Sigmoid colon (tissue), 6 donors: ENCODE measurements at regions not wholly inside any gene's neighbourhood (a gene's known extent, or its start where the extent isn't known, plus 50 kb on each side); places are given as distances from the start of the nearest gene placed in this dataset.

Experiments
- DNase-seq: peaks from one replicate; pipeline ENCODE4 v3.0.0-alpha.2; 2019
- H3K27ac ChIP-seq, 4 donors: fragments of 200-600 bp; sonication (generic); one replicate each; pipeline ENCODE4 v1.5.1; 2016 to 2019; ENCODE audit warnings: mild to moderate bottlenecking in 1 of 4
- H3K27me3 ChIP-seq, 3 donors: fragments of 200-600 bp; sonication (generic); one replicate each; pipeline ENCODE4 v1.5.1; 2019; ENCODE audit warnings: mild to moderate bottlenecking in 1 of 3
- H3K36me3 ChIP-seq, 4 donors: fragments of 200-600 bp; sonication (generic); one replicate each; pipeline ENCODE4 v1.5.1; 2016 to 2019
- H3K4me1 ChIP-seq, 4 donors: fragments of 200-600 bp; sonication (generic); one replicate each; pipeline ENCODE4 v1.5.1; 2017 to 2019
- H3K4me3 ChIP-seq, 4 donors: fragments of 200-600 bp; sonication (generic); one replicate each; pipeline ENCODE4 v1.5.1; 2017 to 2019; ENCODE audit warnings: mild to moderate bottlenecking in 2 of 4, moderate library complexity in 1 of 4
- H3K9me3 ChIP-seq, 4 donors: fragments of 200-600 bp in 3 of 4; sonication (generic) in 3 of 4; one replicate each; pipeline versions ENCODE4 v1.5.1 to v1.6.1; 2013 to 2019
- EP300 ChIP-seq, 4 donors: sonication (generic); formaldehyde crosslinking; IDR thresholded peaks; one replicate each; pipeline ENCODE4 v1.6.1; 2017; ENCODE audit warnings: antibody characterized with exemption in 4 of 4
- POLR2A ChIP-seq, 2 donors: fragments of 450-650 bp; IDR thresholded peaks; one replicate each; pipeline ENCODE4 v1.6.1; 2016; ENCODE audit warnings: antibody characterized with exemption in 2 of 2, mild to moderate bottlenecking in 2 of 2, moderate library complexity in 2 of 2
- POLR2AphosphoS5 ChIP-seq, 4 donors: sonication (generic); formaldehyde crosslinking; IDR thresholded peaks; one replicate each; pipeline ENCODE4 v1.6.1; 2017; ENCODE audit warnings: antibody characterized with exemption in 4 of 4
- WGBS, 2 donors: extraction: QIAGEN DNeasy Blood & Tissue Kit; methylation state at CpG; one replicate each; pipeline ENCODE4 v1.1.7; 2013; 5-methylcytosine and 5-hydroxymethylcytosine counted together
- intact Hi-C: fragments of 100-400 bp; cut with DNase I; formaldehyde crosslinking; loops from one replicate; pipeline ENCODE4 v1.15.1; 2023
- TF ChIP-seq, protein P1 (sequence below), 4 experiments: fragments of 450-650 bp in 3 of 4; fragments of 200-600 bp in 1 of 4; IDR thresholded peaks; one replicate each; pipeline ENCODE4 v1.5.1; 2016 to 2019; ENCODE audit warnings: antibody characterized with exemption in 4 of 4, mild to moderate bottlenecking in 3 of 4, moderate library complexity in 2 of 4
- donor health status: healthy with polysubstance abuse.
- donor health status: healthy.

DNA sequence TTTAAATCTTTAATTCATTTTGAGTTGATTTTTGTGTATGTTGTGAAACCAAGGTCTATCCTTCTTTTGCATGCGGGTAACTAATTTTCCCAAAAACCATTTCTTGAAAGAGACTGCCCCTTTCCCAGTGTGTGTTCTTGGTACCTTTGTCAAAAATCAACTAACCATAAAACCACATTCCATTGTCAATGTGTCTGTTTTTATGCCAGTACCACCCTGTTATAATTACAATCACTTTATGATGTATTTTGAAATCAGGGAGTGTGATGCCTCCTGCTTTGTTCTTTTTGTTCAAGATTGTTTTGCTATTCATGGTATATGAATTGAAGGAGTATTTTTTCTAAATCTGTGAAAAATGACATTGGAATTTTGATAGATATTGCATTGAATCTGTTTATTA, 689.6 kb downstream of the TSN start:
- Histone ChIP-seq H3K27ac (no peak overlapping the region), H3K4me3 (no peak overlapping the region), H3K27me3 (no peaks in the 10 kb centered on the region), H3K36me3 (no peaks in the 10 kb centered on the region), H3K4me1 (no peaks in the 10 kb centered on the region), H3K9me3 (no peaks in the 10 kb centered on the region)
- intact Hi-C loops = no loop called here
- WGBS, 2 donors = 94 to 98% methylated on average over 1 of the region's 1 CpG
- TF ChIP-seq POLR2A (IDR thresholded peaks at IDR 0.05) (no peak), EP300 (IDR thresholded peaks at IDR 0.05) (no peak), POLR2AphosphoS5 (IDR thresholded peaks at IDR 0.05) (no peak)
- TF ChIP-seq, protein P1, sequence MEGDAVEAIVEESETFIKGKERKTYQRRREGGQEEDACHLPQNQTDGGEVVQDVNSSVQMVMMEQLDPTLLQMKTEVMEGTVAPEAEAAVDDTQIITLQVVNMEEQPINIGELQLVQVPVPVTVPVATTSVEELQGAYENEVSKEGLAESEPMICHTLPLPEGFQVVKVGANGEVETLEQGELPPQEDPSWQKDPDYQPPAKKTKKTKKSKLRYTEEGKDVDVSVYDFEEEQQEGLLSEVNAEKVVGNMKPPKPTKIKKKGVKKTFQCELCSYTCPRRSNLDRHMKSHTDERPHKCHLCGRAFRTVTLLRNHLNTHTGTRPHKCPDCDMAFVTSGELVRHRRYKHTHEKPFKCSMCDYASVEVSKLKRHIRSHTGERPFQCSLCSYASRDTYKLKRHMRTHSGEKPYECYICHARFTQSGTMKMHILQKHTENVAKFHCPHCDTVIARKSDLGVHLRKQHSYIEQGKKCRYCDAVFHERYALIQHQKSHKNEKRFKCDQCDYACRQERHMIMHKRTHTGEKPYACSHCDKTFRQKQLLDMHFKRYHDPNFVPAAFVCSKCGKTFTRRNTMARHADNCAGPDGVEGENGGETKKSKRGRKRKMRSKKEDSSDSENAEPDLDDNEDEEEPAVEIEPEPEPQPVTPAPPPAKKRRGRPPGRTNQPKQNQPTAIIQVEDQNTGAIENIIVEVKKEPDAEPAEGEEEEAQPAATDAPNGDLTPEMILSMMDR (IDR thresholded peaks at IDR 0.05) = no peak
- no peak for DNase-seq

DNA sequence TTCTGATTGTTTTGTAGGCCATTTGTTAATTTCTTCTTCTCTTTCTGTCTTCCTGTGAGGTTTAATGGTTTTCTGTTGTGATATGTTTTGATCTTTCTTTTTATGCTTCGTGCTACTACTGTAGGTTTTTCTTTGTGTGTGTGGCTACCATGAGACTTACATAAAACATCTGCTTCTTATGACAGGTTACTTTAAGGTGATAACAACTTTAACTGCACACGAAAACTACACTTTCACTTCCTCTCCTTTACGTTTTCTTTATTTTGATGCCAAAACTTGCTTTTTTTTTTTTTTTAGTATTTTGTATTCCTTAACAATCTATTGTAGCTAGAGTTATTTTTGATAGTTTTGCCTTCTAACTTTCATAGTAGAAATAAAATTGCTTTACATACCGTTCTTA, 691.3 kb downstream of the TSN start:
- H3K36me3 ChIP-seq = no peaks in the 10 kb centered on the region
- DNase-seq = no peak
- no peaks in the 10 kb centered on the region for H3K9me3 ChIP-seq
- H3K4me1 ChIP-seq = no peaks in the 10 kb centered on the region
- no peak overlapping the region for H3K4me3 ChIP-seq
- H3K27ac ChIP-seq = no peak overlapping the region
- TF ChIP-seq, protein P1 (IDR thresholded peaks at IDR 0.05) = no peak
- TF ChIP-seq EP300 (IDR thresholded peaks at IDR 0.05) = no peak
- TF ChIP-seq POLR2AphosphoS5 (IDR thresholded peaks at IDR 0.05) = no peak
- TF ChIP-seq POLR2A (IDR thresholded peaks at IDR 0.05) = no peak
- intact Hi-C loops = no loop called here
- 56 to 83% methylated on average over 4 of the region's 4 CpGs for WGBS, 2 donors
- no peaks in the 10 kb centered on the region for H3K27me3 ChIP-seq

DNA sequence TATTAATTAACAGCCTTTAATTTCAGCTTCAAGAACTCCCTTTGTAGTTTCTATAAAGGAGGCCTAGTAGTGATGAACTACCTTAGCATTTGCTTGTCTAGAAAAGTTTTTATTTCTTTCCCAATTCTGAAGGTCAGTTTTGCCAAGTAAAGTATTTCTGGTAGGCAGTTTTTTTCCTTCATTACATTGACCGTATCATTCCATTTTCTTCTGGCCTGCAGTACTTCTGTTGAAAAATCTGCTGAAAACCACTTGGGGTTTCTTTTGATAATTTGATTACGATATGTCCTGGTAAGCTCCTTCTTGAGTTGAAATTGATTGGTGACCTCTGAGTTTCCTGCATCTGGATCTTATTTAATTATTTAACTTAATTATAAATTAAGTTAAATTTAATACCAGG, 691.8 kb downstream of the TSN start:
- WGBS, 2 donors = 96 to 97% methylated on average over 2 of the region's 2 CpGs
- DNase-seq = no peak
- no peak for TF ChIP-seq EP300 (IDR thresholded peaks at IDR 0.05)
- no peak for TF ChIP-seq POLR2AphosphoS5 (IDR thresholded peaks at IDR 0.05)
- TF ChIP-seq, protein P1 (IDR thresholded peaks at IDR 0.05) = no peak
- TF ChIP-seq POLR2A (IDR thresholded peaks at IDR 0.05) = no peak
- intact Hi-C loops = no loop called here
- H3K36me3 ChIP-seq = no peaks in the 10 kb centered on the region
- H3K4me3 ChIP-seq = no peak overlapping the region
- H3K27me3 ChIP-seq = no peaks in the 10 kb centered on the region
- no peaks in the 10 kb centered on the region for H3K9me3 ChIP-seq
- no peaks in the 10 kb centered on the region for H3K4me1 ChIP-seq
- H3K27ac ChIP-seq = no peak overlapping the region

DNA sequence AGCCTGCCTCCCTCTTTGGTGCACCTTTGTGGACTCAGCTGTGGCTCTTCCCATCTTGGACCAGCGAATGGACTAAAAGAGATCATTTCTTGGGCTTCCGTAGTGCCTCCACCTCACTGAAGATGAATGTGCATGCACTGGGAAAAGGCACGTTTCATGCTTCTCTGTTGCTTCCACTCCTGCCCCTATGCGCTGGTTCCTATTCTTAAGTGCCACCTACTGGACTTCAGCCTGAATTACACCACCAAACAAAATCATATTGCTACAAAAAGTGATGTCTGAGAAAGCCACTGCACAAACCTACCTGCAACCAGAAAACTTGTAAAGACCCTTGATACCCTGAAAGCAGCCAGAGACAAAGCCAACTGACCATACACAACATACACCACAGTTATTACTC, 695.6 kb downstream of the TSN start:
- 65 to 70% methylated on average over 4 of the region's 4 CpGs for WGBS, 2 donors
- Histone ChIP-seq H3K4me1 (no peaks in the 10 kb centered on the region), H3K4me3 (no peak overlapping the region), H3K36me3 (no peaks in the 10 kb centered on the region), H3K9me3 (no peaks in the 10 kb centered on the region), H3K27me3 (no peaks in the 10 kb centered on the region), H3K27ac (no peak overlapping the region)
- DNase-seq = no peak
- TF ChIP-seq, protein P1 (IDR thresholded peaks at IDR 0.05) = no peak
- TF ChIP-seq EP300 (IDR thresholded peaks at IDR 0.05) = no peak
- TF ChIP-seq POLR2AphosphoS5 (IDR thresholded peaks at IDR 0.05) = no peak
- TF ChIP-seq POLR2A (IDR thresholded peaks at IDR 0.05) = no peak
- intact Hi-C loops = no loop called here

DNA sequence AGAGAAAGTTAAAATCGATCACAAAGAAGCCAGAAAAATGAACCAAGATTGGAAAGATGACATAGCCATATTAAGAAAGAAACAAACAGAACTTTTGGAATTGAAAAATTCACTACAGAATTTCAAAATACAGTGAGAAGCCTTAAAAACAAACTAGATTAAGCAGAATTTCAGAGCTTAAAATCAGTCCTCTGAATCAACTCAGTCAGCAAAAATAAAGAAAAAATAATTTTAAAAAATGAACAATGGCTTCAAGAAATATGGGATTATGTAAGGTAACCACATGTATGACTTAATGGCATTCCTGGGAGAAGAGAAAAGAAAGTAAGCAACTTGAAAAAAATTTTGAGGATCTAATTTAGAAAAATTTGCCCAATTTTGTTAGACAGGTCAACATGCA, 696.2 kb downstream of the TSN start:
- TF ChIP-seq EP300 (IDR thresholded peaks at IDR 0.05) (no peak), POLR2AphosphoS5 (IDR thresholded peaks at IDR 0.05) (no peak)
- Histone ChIP-seq H3K4me1 (no peaks in the 10 kb centered on the region), H3K9me3 (no peaks in the 10 kb centered on the region), H3K27me3 (no peaks in the 10 kb centered on the region), H3K4me3 (no peak overlapping the region), H3K36me3 (no peaks in the 10 kb centered on the region), H3K27ac (no peak overlapping the region)
- intact Hi-C loops = no loop called here
- DNase-seq = no peak
- WGBS, 2 donors = 78 to 89% methylated on average over 1 of the region's 1 CpG
